HG03039 (cell line): ENCODE measurements at regions not wholly inside any gene's neighbourhood (a gene's known extent, or its start where the extent isn't known, plus 50 kb on each side); places are given as distances from the start of the nearest gene placed in this dataset.

Source experiments
- ATAC-seq: cut with Tn5 transposase; IDR thresholded peaks from one replicate; pipeline ENCODE4 v1.9.1; 2021; ENCODE audit warnings: mild to moderate bottlenecking, moderate library complexity; ENCODE audit not compliant: unreplicated experiment

DNA sequence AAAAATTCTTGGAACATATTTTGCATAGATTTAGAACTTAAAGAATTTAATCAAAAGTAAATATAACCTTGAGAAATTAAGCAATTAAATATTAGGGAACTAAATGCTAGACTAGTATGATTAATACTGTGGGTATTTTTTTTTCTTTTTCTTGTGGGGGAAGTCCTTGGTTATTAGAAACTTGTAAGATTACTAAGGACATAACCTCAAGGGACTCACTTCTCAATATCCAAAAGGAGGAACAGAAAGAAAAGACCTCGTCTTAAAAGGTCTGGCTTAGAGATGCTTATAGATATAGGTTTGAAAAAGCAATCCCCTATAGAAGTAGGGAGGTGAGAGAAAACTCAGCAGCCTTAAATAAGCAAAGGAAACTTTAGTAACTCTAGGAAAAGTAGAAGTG is 368.5 kb downstream of the INSC start:
- peak; percentile 47 for ATAC-seq

DNA sequence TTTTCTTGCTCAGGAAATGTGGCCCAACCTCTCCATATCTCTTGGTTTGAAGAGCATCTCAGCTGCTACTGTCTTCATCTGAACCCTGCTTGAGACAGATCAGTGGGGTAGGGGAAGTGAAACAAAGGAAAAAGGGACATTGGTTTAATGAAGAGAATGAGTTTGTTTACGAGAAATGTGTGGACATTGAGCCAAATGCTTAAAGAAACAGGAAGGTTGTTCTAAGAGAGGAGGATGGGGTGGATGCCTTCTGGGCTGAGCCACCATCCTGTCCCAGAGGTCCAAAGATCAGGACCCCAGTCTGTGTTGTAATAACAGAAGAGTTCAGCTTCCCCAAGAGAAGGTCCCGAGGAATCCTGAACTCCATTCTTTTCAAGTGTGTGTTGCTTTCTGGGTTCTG is 369.7 kb downstream of the INSC start:
- no peak for ATAC-seq

DNA sequence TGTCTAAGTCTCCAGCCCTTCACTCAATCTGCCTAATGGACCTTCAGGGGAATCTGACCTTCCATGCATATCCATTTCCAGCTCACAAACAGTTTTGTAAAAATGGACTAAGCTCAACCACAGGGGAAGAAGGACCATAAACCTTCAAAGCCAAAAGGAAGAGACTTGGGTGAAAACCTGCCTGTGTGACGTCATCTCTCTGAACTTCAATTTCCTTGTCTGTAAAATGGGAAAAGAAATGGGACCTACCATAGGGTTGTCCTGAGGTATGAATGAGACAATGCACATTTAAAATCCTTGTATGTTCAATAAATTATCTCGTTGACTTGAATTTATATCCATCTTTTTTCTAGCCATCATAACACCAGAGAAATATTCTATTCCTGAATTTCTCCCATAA is 370.7 kb downstream of the INSC start:
- ATAC-seq = no peak

DNA sequence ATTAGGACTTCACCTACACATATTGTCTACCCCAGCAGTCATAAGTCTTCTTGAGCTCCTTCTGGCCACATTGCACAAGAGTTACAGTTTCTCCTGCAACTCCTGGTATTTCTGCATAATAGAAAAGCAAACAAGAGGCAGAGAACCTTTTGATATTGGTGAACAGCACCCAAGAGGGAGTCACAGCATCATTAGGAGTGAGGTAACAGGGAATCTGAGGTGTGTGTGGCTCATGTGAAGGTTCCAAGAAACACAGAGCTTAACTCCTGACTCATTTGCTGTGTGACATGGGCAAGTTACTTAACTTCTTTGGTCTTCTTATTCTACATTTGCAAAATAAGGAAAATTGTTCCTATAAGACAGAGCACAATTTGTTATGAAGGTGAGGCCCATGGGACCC is 374.6 kb downstream of the INSC start:
- no peak for ATAC-seq

DNA sequence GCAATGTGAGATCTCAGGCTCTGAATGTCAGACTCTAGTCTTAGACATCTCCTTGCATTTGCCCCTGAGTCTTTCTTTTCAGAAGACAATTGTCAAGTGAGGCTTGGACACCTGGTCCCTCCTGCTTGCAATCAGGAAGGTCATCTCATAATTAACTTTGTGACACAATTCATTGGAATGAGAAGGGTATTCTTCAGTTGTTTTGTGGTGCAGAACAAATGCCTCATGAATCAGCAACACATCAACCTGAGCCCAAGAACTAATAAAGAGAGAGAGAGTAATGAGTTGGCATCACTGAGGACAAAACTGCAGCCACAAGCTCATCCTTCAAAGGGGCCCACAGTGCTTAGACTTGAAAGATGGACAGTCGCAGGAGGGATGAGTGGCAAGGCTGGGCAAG is 375.8 kb downstream of the INSC start:
- ATAC-seq = no peak

DNA sequence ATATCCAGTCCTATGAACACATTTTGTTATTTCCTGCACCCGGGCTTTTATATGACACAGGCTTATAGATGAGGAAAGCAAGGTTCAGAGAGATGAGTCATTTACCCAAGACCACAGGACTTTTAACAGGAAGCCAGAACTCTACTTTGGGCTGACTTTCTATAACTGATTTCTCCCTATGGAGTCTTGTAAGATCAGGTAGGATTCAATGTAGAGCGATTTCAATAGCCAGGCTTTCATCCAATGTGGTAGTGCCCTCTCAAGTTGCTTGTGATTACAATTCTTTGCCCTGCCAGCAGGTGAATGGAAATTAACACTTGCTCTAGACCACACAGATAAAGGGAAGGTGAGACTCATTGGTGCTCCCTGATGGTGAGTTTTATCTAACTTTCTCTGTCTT is 378.3 kb downstream of the INSC start:
- ATAC-seq = no peak

DNA sequence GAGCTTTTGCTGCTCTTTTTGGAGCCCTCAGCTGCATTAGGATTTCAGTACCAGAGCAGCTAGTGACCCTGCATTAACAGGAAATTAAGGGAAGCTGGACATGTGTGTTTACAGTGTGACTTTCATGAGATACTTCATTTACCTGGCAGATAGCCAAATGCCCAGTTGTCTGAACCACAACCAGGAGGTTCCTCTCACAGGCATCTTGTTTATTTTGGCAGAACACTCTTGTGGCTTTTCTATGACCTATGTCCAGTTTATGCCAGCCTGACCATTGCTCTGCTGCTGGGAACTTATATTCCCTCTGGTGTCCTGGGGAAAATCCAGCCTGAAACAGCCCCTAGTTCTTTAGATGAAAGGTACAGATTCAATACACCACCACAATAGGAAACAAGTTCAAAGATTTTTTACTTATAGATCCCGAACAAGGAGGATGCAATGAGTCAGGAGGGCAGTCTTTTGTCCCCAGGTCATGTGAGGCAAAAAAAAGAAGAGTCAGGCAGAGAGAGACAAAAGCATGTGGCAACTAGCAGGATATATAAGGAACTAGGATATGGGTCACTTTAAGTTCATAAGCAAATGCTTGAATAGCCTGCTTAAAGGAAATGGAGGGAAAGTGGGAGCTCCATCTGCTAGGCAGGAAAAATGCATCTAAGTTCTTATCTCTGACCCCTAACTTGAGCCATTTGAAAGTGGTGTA is 379.3 kb downstream of the INSC start:
- no peak for ATAC-seq

DNA sequence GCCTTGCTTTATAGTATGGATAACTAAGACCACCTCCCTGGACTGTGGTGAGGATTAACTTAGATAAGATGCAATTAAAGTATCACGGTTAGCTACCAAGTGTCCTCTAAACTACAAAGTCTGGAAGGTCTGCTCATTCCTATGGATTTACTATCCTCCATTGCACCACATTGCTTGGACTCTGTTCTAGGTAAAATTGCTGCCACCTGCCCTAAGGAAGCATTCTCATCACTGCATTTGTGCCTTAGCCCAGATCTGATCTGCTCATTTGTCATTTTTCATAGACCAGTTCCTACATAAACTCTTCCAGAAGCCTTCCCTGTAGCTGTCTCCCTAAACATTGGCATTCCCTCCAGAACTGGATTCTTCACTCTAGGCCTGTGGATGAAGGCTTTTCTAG is 380.0 kb downstream of the INSC start:
- no peak for ATAC-seq

DNA sequence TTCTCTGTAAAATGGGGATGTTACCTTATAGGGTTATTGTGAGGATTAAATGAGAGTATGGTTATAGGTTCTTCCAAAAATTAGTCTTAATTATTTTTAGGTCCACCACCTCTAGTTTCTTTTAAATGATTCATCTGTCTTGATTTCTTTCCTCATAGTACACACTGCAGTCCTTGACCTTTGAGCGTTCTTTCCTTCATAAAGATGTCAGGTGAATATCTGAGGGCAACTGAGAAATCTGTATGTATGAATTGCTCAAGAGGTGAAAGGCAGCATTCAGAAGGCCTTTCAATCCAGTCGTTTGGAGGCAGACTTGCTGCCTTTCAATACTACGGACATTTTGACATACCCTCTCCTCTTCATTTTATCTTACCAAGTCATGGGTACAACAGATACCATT is 380.7 kb downstream of the INSC start:
- no peak for ATAC-seq

DNA sequence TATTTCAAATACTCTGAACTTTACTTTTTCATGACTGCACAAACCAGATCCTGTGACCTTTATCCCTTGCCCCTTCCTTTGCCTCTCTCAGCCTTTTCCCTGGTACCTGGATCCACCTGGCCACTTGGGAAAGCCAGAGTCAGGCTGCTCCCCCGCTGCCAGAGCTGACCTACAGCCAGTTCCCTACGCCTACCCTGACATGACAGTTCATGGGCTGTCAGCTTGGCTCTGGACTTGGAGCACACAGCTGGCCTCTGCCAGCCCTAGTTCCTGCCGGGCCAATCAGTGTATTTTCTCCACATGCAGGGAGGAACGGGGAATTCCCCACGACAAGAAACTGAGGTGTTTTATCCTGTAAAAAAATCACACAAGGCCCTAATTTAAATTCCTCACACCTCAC is 382.6 kb downstream of the INSC start:
- ATAC-seq = no peak

DNA sequence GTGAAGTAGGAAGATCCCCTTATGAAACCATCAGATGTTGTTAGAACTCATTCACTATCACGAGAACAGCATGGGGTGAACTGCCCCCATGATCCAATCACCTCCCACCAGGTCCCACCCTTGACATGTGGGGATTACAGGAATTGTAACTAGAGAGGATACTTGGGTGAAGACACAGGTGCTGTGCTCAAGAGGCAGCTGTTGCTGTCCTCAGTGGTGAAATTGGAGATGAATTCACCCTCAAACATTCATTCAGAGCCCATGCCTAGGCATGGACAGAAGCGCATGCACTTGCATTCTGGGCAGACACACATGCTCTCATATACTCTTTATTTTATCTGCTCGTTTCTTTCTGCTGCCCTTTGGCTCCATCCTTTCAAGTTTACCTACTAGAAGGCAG is 385.0 kb downstream of the INSC start:
- no peak for ATAC-seq

DNA sequence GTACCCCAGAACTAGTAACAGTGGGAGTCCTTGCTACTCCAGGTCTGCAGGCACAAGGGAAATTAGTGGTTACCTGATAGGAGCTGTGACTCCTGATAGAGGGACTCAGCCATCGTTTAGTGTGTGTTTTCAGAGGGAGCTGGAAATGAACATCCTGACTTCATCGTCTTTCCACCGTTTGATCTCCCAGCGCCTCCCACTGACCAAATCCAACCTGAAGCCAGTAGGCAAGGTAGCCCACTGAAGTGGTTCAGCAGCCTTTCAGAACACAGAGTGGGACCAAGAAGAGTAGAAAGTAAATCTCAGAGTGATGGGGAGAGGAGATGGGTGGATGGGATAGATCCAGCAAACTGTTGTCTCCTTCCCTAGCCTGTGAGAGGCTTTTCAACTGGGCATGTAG is 385.9 kb downstream of the INSC start:
- ATAC-seq = no peak

DNA sequence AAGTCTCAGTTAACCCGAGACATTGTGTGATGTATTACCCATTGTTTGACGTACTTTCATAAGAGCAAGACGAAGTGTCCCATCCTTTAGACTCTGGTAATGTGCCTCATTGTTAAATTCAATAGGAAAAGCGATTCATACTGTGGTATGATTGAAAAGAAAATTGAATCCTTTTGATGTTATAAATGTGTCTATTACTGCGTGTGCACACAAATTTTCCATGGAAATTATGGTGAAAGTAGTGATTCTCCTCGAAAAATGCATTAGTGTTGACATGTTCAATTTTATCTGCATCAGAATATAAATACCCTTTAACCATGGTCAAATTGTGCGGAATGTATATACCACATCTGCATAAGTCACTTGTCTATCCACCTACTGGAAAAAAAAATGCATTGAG is 386.8 kb downstream of the INSC start:
- ATAC-seq = no peak

DNA sequence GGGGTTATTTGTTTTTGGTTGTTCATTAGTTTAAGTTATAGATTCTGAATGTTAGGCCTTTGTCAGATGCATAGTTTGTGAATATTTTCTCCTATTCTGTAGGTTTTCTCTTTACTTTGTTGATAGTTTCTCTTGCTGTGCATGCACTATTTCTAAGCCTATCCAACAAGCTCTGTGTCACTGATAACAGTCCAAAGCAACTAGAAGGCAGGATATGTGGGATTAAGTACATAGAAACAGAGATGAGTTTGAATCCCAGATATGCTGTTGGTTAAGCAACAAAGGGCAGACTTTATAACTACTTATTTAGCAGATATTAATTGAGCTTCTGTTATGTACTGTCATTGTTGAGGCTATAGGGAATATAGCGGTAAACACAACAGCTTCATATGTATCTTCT is 390.4 kb downstream of the INSC start:
- no peak for ATAC-seq

DNA sequence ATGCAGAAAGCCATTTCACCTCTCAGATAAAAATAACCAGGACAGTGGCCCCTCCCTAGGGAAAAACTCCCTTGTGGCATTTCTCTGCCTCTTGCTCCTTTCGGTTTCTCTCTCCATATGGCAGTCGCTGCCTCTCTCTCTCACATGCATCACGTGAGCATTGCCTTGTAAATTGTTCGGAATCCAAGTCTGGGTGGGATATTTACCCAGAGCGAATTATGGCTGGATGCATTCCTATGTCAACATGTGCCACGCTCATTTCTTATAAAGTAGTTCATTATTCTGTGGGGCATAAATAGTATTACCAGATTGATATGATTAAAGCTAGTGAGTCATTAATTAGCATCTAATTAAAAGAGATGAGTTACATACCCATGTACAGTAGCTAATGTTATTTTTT is 392.9 kb downstream of the INSC start:
- no peak for ATAC-seq

DNA sequence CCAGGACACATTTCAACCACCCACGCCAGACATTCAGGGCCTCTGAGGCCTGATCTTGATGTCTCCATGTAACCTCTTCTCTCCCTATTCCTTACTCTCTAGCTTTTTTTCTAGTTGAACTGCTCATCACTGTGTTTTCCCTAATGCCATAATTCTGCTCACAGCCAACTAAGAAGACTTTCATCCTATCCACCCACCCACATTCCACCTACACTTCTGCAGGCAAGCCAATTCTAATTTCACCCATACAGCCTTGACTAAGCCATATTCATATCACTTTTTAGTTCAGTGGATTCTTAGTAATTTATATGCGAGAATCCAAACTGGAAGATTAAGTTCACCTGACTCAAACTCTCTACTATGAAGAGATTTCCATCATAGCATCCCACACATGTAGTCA is 394.4 kb downstream of the INSC start:
- ATAC-seq = no peak

DNA sequence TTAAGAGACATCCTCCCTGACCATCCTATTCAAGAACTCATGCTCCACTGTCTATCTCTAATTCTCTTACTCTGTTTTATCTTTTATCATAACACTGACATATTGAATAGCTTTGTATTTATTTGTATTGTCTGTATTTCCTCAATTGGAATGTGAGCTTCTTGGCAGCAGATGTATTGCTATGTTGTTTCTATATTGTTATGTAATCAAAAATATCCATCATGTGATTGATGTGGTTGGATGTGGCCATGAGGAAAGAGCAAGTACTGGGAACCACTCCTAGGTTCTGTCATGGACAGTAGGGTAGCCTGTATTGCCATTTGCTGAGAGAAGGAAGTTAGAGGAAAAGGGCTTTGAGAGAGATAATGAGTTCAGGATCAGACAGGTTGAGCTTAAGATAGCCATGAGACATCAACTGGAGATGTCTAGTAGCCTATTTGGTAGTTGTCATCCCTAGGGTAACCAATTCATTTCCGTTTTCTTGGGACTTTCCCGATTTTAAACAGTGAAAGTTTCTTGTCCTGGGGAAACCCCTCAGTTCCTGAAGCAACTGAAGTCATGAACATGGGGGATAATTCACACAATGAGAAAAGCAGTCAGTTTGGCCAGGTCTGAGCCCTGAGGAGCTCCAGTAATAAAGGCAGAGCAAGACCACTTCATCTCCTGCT is 404.5 kb downstream of the INSC start:
- no peak for ATAC-seq

DNA sequence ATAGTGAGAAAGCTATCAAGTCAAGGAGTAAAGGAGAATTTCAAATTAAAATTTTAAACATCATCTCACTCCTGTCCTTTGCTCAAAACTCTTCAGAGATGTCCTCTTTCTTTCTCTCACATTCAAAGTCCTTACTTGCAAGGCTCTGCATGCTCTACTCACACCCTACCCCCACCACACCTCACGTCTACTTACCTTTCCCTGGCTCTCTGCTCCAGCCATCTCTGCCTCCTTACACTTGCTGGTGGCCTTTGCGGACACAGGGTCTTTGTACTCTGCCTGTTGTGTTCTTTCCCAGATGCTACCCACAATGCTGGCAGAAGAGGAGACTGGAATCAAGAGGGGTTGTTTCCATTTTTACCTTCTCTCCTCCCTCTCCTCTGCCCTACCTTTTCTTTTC is 405.2 kb downstream of the INSC start:
- no peak for ATAC-seq

DNA sequence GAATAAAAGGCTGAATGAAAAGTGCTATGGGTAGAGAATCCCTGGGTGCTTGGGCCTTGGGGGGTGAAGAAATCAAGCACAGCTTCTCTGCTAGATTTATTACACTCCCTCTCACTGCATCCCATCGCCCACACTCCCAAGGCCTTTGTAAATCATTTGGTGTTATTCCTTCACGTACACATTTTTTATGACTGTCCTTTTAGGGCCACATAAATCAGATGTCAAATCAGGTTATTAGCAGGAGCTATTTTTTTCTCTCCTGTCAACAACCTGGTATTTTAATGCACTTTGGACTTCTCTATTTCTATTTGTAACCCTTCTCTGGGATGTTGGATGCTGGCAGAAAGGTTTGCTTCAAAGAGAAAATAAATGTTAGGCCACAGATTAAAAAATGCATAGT is 408.8 kb downstream of the INSC start:
- no peak for ATAC-seq

DNA sequence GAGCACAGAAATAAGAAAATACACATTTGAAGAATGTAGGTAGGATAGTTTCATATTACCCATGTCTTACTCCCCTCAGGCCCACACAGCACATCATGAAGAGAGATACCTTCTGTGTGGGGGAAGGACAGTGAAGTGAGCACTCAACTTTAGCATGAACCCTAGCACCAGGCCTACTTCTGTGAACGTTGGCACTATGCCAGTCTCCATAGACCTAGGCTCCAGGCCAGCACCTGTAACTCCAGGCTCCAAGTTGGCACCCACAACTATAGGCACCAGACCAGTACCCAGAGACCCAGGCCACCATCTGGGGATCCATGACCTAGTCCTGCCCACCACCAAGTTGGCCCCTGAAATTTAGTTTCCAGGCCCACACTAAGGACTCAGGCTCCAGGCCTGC is 410.9 kb downstream of the INSC start:
- no peak for ATAC-seq

DNA sequence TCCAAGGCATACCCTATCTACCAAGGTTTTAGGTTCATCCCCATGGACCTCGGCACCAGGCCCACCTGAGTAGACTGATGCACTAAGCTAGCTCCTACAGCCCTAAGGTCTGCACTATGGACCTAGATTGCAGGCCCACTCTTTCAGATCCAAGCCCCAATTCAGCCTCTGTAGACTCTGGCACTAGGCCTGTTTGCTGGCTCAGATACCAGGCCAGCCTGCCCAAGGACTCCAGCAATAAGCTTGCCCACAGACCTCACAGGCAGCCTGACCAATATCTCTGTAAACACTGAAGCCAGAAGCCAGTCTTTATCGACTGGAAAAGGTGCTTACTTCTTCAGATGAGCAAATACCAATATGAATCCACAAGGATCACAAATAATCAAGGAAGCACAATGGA is 411.3 kb downstream of the INSC start:
- ATAC-seq = no peak

DNA sequence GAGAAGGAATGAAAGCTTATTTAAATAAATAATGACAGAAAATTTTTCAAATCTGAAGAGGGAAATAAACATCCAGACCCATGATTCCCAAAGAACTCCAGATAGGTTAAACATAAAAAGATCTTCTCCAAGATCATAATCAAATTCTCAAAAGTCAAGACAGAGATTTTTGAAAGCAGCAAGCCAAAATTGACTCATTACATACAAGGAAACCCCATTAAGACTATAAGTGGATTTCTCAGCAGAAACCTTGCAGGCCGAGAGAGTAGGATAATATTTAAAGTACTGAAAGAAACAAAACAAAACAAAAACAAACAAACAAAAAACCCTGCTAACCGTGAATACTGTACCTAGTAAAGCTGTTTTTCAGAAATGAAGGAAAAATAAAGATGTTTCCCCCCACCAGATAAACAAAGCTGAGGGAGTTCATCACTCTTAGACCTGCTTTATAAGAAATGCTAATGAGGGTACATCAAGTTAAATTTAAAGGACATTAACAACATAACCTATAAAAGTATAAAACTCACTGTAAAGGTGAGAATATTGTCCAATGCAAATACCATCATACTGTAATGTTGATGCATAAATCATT is 412.2 kb downstream of the INSC start:
- no peak for ATAC-seq

DNA sequence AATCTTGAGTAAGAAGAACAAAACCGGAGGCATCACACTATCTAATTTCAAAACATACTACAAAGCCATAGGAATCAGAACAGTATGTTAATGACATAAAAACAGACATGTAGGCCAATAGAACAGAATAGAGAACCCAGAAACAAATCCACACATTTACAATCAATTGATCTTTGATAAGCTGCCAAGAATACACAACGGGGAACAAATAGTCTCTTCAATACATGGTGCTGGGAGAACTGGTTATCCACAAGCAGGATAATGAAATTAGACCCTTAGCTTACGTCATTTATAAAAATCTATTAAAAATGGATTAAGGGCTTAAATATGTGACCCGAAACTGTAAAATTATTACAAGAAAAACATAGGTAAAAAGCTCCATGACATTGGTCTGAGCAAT is 417.7 kb downstream of the INSC start:
- no peak for ATAC-seq
